ENCODE measurements at regions not wholly inside any gene's neighbourhood (a gene's known extent, or its start where the extent isn't known, plus 50 kb on each side); places are given as distances from the start of the nearest gene placed in this dataset.

DNA sequence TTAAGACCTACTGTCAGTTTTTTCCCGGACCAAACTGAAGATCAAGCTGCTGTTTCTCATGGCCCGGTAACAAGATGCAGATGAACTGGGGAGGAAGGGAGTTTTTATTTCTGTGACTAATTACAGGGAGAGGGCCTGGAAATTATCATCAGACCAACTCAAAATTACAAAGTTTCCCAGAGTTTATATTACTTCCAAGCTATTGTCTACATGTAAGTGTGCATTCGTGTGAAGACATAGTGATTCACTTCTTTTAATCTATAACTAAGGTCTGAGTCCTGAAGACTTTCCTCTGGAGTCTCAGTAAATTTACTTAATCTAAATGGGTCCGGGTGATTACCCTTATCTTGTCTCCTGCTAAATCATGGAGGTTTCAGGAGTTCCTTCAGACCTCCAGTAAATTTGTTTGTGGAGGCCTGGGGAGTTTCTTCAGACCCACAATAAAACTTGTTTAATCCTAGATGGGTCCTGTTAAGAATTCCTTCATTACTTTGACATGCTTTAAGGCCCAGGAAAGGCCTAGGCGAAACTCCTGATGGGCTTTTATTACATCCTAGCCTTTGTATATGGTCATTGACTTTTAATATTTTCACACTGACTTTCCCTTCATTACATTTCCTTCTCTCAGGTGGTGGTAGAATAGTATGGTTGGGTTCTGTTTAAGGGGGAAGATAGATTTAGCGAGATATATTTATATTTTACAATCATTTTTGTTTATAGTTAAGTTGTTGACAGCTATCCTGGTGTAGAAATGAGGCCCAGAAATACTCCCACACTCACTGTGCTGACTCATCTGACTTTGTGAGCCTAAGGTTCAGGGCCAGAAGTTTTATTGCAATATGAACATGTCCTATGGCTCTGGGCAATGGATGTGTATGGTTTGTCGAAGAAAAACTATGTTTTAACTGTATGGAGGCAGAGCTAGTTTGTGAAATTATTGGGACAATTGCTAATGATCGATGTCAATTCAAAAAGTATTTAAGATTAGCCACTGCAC, 627.0 kb upstream of the FBXO33 start:
- Histone ChIP-seq H3K14ac (ENCODE audit: low read length) (no peak overlapping the region), H3K36me3 (ENCODE audit: control insufficient read depth in 1 of 2, insufficient read depth in 2 of 2, low read length in 2 of 2) (no peaks in the 10 kb centered on the region), H2BK12ac (ENCODE audit: low read length) (no peak overlapping the region), H4K91ac (ENCODE audit: low read depth, low read length) (no peak overlapping the region), H2BK120ac (ENCODE audit: insufficient read depth, low read length, poor library complexity) (no peak overlapping the region), H3K4me2 (ENCODE audit: low read length) (no peak overlapping the region), H3K27ac (ENCODE audit: low read depth, low read length) (no peak overlapping the region), H3K79me1 (ENCODE audit: low read length) (no peaks in the 10 kb centered on the region), H2AK5ac (ENCODE audit: low read length) (no peak overlapping the region), H3K4me1 (ENCODE audit: control insufficient read depth in 1 of 2, insufficient read depth in 2 of 2, low read length in 2 of 2) (no peaks in the 10 kb centered on the region), H2AFZ (ENCODE audit: insufficient read depth, low read length, poor library complexity) (no peak overlapping the region), H3K18ac (ENCODE audit: low read length) (no peak overlapping the region), H4K8ac (ENCODE audit: low read depth, low read length) (no peak overlapping the region), H3K79me2 (ENCODE audit: control insufficient read depth, insufficient read depth, low read length, poor library complexity) (no peaks in the 10 kb centered on the region), H2BK5ac (ENCODE audit: low read depth, low read length, poor library complexity) (no peak overlapping the region), H3K9ac (ENCODE audit: low read length) (no peak overlapping the region), H4K12ac (ENCODE audit: low read depth, low read length) (no peak overlapping the region), H3K27me3 (ENCODE audit: insufficient read depth, low read length) (no peaks in the 10 kb centered on the region), H3K9me3 (ENCODE audit: insufficient read depth, low read depth, low read length) (no peaks in the 10 kb centered on the region), H3K23ac (ENCODE audit: low read length) (no peak overlapping the region), H3K4me3 (ENCODE audit: low read depth, low read length) (no peak overlapping the region), H3K4ac (ENCODE audit: low read depth, low read length) (no peak overlapping the region)
- no peak for DNase-seq
- no CpG with 5 or more reads among the region's 8 CpGs for WGBS (ENCODE audit: extremely low coverage, insufficient coverage, insufficient read length)

DNA sequence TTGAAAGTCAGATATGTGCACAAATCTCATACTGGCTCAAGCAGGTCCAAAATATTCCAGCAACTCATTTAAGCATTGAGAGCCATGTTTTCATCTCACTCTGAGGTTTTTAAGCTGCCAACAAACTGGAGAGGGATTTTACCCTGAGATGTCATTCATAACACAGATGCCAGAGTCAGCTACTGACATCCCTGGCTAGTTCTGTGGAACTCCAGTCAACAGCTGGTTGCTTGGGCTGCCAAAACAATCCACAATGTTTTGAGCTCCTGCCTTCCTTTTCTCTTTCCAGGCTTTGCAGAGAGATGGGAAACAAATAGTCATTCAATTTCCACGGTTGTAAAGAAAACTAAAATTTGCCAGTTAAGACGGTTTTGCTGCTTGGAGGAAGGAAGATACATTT, 621.2 kb upstream of the FBXO33 start:
- H2BK5ac ChIP-seq (ENCODE audit: low read depth, low read length, poor library complexity): no peak overlapping the region
- no peak overlapping the region for H4K12ac ChIP-seq (ENCODE audit: low read depth, low read length)

DNA sequence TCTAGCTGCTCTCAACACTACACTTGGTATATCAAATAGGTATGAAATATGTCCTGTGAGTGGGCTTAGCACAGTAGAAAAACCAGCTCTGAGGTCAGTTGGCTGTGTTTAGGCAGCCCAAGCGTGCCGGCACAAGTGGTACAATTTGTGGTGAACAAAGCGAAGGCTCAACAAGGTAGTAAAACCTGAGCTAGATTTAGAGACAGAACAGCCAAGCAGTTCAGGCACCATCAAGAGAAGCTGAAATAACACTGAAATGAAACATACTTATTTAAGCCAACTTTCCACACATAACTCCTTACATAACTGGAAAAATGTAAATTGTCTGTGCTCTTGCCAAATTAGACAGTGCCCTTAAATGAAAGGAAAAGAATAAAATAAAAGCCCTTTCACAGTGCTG, 596.8 kb upstream of the FBXO33 start:
- Histone ChIP-seq H3K36me3 (ENCODE audit: control insufficient read depth in 1 of 2, insufficient read depth in 2 of 2, low read length in 2 of 2) (no peaks in the 10 kb centered on the region), H3K4me3 (ENCODE audit: low read depth, low read length) (no peak overlapping the region), H2BK5ac (ENCODE audit: low read depth, low read length, poor library complexity) (no peak overlapping the region), H4K12ac (ENCODE audit: low read depth, low read length) (no peak overlapping the region), H3K9me3 (ENCODE audit: insufficient read depth, low read depth, low read length) (no peaks in the 10 kb centered on the region), H4K91ac (ENCODE audit: low read depth, low read length) (no peak overlapping the region), H3K27ac (ENCODE audit: low read depth, low read length) (no peak overlapping the region), H4K8ac (ENCODE audit: low read depth, low read length) (no peak overlapping the region), H3K9ac (ENCODE audit: low read length) (no peak overlapping the region), H2BK120ac (ENCODE audit: insufficient read depth, low read length, poor library complexity) (no peak overlapping the region), H3K14ac (ENCODE audit: low read length) (no peak overlapping the region), H2BK12ac (ENCODE audit: low read length) (no peak overlapping the region), H3K4me1 (ENCODE audit: control insufficient read depth in 1 of 2, insufficient read depth in 2 of 2, low read length in 2 of 2) (no peaks in the 10 kb centered on the region), H3K4me2 (ENCODE audit: low read length) (no peak overlapping the region), H2AK5ac (ENCODE audit: low read length) (no peak overlapping the region), H3K27me3 (ENCODE audit: insufficient read depth, low read length) (no peaks in the 10 kb centered on the region), H3K79me2 (ENCODE audit: control insufficient read depth, insufficient read depth, low read length, poor library complexity) (no peaks in the 10 kb centered on the region), H3K79me1 (ENCODE audit: low read length) (no peaks in the 10 kb centered on the region), H3K4ac (ENCODE audit: low read depth, low read length) (no peak overlapping the region), H3K18ac (ENCODE audit: low read length) (no peak overlapping the region), H2AFZ (ENCODE audit: insufficient read depth, low read length, poor library complexity) (no peak overlapping the region), H3K23ac (ENCODE audit: low read length) (no peak overlapping the region)
- DNase-seq: no peak
- no CpG with 5 or more reads among the region's 3 CpGs for WGBS (ENCODE audit: extremely low coverage, insufficient coverage, insufficient read length)

More for the DNA sequence above, 621.2 kb upstream of the FBXO33 start:
- Histone ChIP-seq H3K79me1 (ENCODE audit: low read length) (no peaks in the 10 kb centered on the region), H2AFZ (ENCODE audit: insufficient read depth, low read length, poor library complexity) (no peak overlapping the region), H2AK5ac (ENCODE audit: low read length) (no peak overlapping the region), H3K4me1 (ENCODE audit: control insufficient read depth in 1 of 2, insufficient read depth in 2 of 2, low read length in 2 of 2) (no peaks in the 10 kb centered on the region), H3K9me3 (ENCODE audit: insufficient read depth, low read depth, low read length) (no peaks in the 10 kb centered on the region), H3K9ac (ENCODE audit: low read length) (no peak overlapping the region), H2BK120ac (ENCODE audit: insufficient read depth, low read length, poor library complexity) (no peak overlapping the region), H3K4ac (ENCODE audit: low read depth, low read length) (no peak overlapping the region), H3K79me2 (ENCODE audit: control insufficient read depth, insufficient read depth, low read length, poor library complexity) (no peaks in the 10 kb centered on the region), H4K8ac (ENCODE audit: low read depth, low read length) (no peak overlapping the region), H3K27me3 (ENCODE audit: insufficient read depth, low read length) (no peaks in the 10 kb centered on the region), H2BK12ac (ENCODE audit: low read length) (no peak overlapping the region), H3K14ac (ENCODE audit: low read length) (no peak overlapping the region), H3K23ac (ENCODE audit: low read length) (no peak overlapping the region), H3K4me2 (ENCODE audit: low read length) (no peak overlapping the region), H4K91ac (ENCODE audit: low read depth, low read length) (no peak overlapping the region), H3K4me3 (ENCODE audit: low read depth, low read length) (no peak overlapping the region), H3K36me3 (ENCODE audit: control insufficient read depth in 1 of 2, insufficient read depth in 2 of 2, low read length in 2 of 2) (no peaks in the 10 kb centered on the region), H3K27ac (ENCODE audit: low read depth, low read length) (no peak overlapping the region), H3K18ac (ENCODE audit: low read length) (no peak overlapping the region)
- no CpG with 5 or more reads among the region's 2 CpGs for WGBS (ENCODE audit: extremely low coverage, insufficient coverage, insufficient read length)
- DNase-seq: peak in 1 of 2 donors; percentile 37

DNA sequence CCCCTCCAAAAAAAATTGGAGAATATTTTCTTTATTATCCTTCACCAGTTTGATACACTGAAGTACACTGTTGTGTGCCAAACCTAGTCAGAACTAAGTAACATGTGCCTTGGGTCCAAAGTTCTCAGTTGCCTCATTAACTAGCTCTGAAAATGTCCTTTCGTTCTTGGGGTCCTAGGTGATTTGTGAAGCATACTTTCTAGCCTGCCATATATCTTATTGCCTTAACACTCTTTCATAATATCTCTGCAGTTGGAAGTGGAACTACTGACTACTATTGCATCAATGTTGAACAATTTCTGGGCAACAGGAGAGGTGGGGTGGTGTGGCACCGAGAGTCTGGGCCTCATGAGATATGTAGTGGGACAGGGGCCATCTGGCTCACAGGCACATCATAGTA, 592.9 kb upstream of the FBXO33 start:
- Histone ChIP-seq H3K4me3 (ENCODE audit: low read depth, low read length) (no peak overlapping the region), H3K23ac (ENCODE audit: low read length) (no peak overlapping the region), H2BK12ac (ENCODE audit: low read length) (no peak overlapping the region), H2BK120ac (ENCODE audit: insufficient read depth, low read length, poor library complexity) (no peak overlapping the region), H3K4me2 (ENCODE audit: low read length) (no peak overlapping the region), H3K4ac (ENCODE audit: low read depth, low read length) (no peak overlapping the region), H4K91ac (ENCODE audit: low read depth, low read length) (no peak overlapping the region), H3K4me1 (ENCODE audit: control insufficient read depth in 1 of 2, insufficient read depth in 2 of 2, low read length in 2 of 2) (no peaks in the 10 kb centered on the region), H3K18ac (ENCODE audit: low read length) (no peak overlapping the region), H3K27me3 (ENCODE audit: insufficient read depth, low read length) (no peaks in the 10 kb centered on the region), H2BK5ac (ENCODE audit: low read depth, low read length, poor library complexity) (no peak overlapping the region), H3K79me2 (ENCODE audit: control insufficient read depth, insufficient read depth, low read length, poor library complexity) (no peaks in the 10 kb centered on the region), H3K14ac (ENCODE audit: low read length) (no peak overlapping the region), H2AK5ac (ENCODE audit: low read length) (no peak overlapping the region), H3K79me1 (ENCODE audit: low read length) (no peaks in the 10 kb centered on the region), H4K12ac (ENCODE audit: low read depth, low read length) (no peak overlapping the region), H3K36me3 (ENCODE audit: control insufficient read depth in 1 of 2, insufficient read depth in 2 of 2, low read length in 2 of 2) (no peaks in the 10 kb centered on the region), H3K27ac (ENCODE audit: low read depth, low read length) (no peak overlapping the region), H4K8ac (ENCODE audit: low read depth, low read length) (no peak overlapping the region), H2AFZ (ENCODE audit: insufficient read depth, low read length, poor library complexity) (no peak overlapping the region), H3K9me3 (ENCODE audit: insufficient read depth, low read depth, low read length) (no peaks in the 10 kb centered on the region), H3K9ac (ENCODE audit: low read length) (no peak overlapping the region)
- no peak for DNase-seq
- WGBS (ENCODE audit: extremely low coverage, insufficient coverage, insufficient read length): no CpG with 5 or more reads among the region's 2 CpGs

Measured in trophoblast cell (in vitro differentiated cells and primary cell).